BJ (cell line): ENCODE measurements at regions not wholly inside any gene's neighbourhood (a gene's known extent, or its start where the extent isn't known, plus 50 kb on each side); places are given as distances from the start of the nearest gene placed in this dataset.

Source experiments
- CTCF ChIA-PET: fragments of 350-600 bp; formaldehyde crosslinking; extraction: SDS; loops from one replicate; lab custom pipeline; 2021; ENCODE audit warnings: antibody characterized with exemption, inconsistent platforms; lab: Yijun Ruan, JAX
- POLR2A ChIA-PET: fragments of 300-600 bp; sonication (Branson Sonifier 250); formaldehyde crosslinking; extraction: SDS; loops from one replicate; lab custom pipeline; 2021; ENCODE audit warnings: antibody characterized with exemption; lab: Charles Lee
- DNase-seq: peaks from one replicate; pipeline ENCODE4 v3.0.0-alpha.2; 2011; ENCODE audit warnings: low read depth
- H3K27me3 ChIP-seq: 2 replicates; pipeline ENCODE4 v1.6.0; 2011; ENCODE audit warnings: low read length; ENCODE audit not compliant: control insufficient read depth, insufficient read depth
- H3K36me3 ChIP-seq: 2 replicates; pipeline ENCODE4 v1.5.1; 2011; ENCODE audit warnings: low read length; ENCODE audit not compliant: control insufficient read depth, insufficient read depth
- H3K4me3 ChIP-seq: 2 replicates; pipeline ENCODE4 v1.5.1; 2011; ENCODE audit warnings: low read depth, mild to moderate bottlenecking, control low read depth, low read length
- TF ChIP-seq, protein P1 (sequence below): IDR thresholded peaks from 2 replicates; pipeline ENCODE4 v1.5.1; 2011; ENCODE audit warnings: low read depth, mild to moderate bottlenecking, control low read depth, inconsistent platforms, low read length, moderate library complexity; ENCODE audit not compliant: insufficient read depth

DNA sequence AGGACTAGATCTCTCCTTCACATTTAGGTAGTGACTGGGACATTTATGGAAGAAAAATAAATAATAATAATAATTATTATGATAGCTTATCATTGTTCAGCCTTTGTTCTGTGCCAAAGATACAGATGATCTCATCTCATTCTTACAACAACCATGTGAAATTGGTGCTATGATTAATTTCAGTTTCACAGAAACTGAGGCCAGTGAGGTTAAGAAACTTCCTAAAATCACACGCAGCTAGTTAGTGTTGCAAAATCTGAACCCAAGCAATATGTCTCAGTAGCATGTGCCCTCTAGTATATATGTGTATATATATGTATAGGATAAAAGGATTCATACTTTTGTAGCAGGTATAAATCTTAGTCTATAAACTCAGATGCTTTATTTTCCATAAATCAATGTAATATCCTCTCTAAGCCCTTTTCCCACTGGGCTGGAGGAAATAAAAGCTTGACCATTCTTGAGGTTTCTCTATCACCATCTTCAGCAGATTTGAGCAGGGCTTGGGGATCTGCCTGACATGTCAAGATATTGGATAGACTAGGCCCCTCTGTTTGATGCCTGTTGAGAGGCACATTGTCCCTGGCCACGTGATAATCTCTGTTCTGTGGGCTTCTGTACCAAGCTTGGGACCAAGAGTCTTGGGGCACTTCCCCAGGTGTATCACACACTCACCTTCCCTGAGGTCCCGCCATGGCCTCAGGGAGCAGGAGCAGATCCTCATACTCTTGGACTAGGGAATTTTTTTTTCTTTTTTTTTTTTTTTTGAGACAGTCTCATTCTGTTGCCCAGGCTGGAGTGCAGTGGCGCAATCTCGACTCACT lies 172.6 kb upstream of the NRP1 start:
- POLR2A ChIA-PET = no interaction called here
- Histone ChIP-seq H3K4me3 (no peak overlapping the region), H3K36me3 (no peaks in the 10 kb centered on the region), H3K27me3 (no peaks in the 10 kb centered on the region)
- no peak for DNase-seq
- TF ChIP-seq, protein P1, sequence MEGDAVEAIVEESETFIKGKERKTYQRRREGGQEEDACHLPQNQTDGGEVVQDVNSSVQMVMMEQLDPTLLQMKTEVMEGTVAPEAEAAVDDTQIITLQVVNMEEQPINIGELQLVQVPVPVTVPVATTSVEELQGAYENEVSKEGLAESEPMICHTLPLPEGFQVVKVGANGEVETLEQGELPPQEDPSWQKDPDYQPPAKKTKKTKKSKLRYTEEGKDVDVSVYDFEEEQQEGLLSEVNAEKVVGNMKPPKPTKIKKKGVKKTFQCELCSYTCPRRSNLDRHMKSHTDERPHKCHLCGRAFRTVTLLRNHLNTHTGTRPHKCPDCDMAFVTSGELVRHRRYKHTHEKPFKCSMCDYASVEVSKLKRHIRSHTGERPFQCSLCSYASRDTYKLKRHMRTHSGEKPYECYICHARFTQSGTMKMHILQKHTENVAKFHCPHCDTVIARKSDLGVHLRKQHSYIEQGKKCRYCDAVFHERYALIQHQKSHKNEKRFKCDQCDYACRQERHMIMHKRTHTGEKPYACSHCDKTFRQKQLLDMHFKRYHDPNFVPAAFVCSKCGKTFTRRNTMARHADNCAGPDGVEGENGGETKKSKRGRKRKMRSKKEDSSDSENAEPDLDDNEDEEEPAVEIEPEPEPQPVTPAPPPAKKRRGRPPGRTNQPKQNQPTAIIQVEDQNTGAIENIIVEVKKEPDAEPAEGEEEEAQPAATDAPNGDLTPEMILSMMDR = no peak
- CTCF ChIA-PET = interaction anchor here (0.6 to 1.5 kb wide), 3 partner anchors 11 to 21 kb away, joined by 3 read pairs; no protein-coding TSS in a partner anchor

DNA sequence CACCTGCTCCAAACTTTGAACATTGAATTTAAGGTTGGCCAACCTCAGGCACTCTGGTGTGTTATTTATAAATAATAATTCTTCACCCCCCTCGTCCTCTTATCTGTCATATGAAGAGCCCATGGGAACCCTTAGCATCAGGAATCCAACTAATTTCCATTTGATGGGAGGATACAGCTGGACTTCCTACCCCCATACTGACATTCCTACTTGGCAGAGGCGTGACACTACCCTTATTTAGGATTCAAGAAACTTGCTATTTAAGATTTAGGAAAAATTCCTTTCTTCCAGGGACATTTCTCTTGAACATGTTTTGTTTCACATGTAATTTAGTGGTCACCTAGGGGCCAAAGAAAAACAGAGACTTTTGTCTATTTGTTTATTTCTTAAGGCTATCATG lies 171.9 kb upstream of the NRP1 start:
- CTCF ChIA-PET = interaction anchor here (0.6 kb wide), 1 partner anchor 18 kb away, joined by 3 read pairs; no protein-coding TSS in a partner anchor
- TF ChIP-seq, protein P1 = no peak
- H3K27me3 ChIP-seq = no peaks in the 10 kb centered on the region
- no peaks in the 10 kb centered on the region for H3K36me3 ChIP-seq
- no peak overlapping the region for H3K4me3 ChIP-seq
- DNase-seq = no peak
- POLR2A ChIA-PET = no interaction called here

DNA sequence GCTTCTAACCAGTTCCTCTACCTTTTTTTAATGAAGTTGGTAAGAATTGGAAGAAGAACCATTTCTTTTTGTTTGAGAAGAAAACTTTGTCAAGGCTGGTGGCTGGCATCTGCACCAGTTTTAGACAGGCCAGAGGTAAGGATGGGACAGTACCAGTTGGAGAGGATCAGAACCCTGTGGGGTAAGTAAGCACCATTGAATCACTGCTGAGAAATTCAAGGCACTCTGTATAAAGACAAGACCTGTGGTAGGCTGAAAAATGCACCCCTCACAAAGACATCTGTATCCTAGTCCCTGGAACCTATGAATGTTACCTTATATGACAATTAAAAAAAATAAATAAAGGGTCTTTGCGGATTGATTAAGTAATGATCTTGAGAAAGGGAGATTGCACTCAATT lies 166.7 kb upstream of the NRP1 start:
- TF ChIP-seq, protein P1 = no peak
- ChIA-PET CTCF (interaction anchor here (1.1 kb wide), 1 partner anchor 16 kb away, joined by 3 read pairs; no protein-coding TSS in a partner anchor), POLR2A (no interaction called here)
- no peak for DNase-seq
- H3K27me3 ChIP-seq = no peaks in the 10 kb centered on the region
- no peaks in the 10 kb centered on the region for H3K36me3 ChIP-seq
- H3K4me3 ChIP-seq = no peak overlapping the region

DNA sequence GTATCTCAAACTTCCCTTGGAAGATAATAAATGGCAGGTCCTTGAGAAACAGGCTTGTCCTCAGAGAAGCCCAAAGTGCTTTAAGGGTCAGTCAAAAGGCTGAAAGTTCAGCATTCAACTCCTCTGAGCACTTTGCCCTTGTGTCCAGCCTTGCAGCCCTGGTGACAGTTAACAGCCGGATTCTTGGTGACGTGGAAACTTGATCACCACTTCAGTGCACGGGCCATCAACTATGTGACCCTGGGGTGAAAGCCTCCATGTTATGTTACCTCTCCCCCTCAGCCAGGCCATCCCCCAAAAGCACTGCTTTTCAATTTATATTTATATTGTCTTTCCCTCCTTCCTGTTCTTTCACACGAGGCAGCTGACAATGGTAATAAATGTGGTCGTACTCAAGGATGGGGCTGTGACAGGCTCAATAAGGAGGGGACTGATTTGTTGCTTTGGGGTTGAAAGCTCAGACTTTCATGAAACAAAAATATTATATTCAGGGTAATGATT lies 164.0 kb upstream of the NRP1 start:
- TF ChIP-seq, protein P1 = no peak
- ChIA-PET POLR2A (no interaction called here), CTCF (interaction anchor here (0.5 to 0.9 kb wide), 2 partner anchors 26 to 99 kb away, joined by 3 read pairs; no protein-coding TSS in a partner anchor)
- H3K4me3 ChIP-seq = no peak overlapping the region
- no peaks in the 10 kb centered on the region for H3K27me3 ChIP-seq
- no peak for DNase-seq
- H3K36me3 ChIP-seq = no peaks in the 10 kb centered on the region

DNA sequence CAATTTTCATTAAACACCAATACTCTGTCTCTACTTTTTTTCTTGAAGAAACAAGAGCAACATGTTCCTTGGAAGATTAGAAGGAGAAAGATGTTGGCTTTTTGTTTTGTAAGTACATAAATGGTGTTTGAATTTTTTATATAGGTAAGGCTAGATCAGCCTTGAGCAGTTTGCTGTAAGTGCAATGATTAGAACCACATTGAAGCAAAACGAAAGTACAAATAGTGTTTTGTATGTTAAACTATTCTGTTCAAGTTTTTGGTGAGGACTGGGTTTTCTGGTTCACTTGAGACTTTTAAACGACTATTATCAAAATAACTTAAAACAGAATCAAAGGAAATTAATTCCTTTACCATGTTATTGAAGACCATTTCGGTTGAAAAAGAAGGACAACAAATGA lies 162.9 kb upstream of the NRP1 start:
- no peaks in the 10 kb centered on the region for H3K27me3 ChIP-seq
- no peak for DNase-seq
- no peaks in the 10 kb centered on the region for H3K36me3 ChIP-seq
- POLR2A ChIA-PET = no interaction called here
- TF ChIP-seq, protein P1 = no peak
- CTCF ChIA-PET = no interaction called here
- no peak overlapping the region for H3K4me3 ChIP-seq
